Tibial nerve (tissue), 4 donors: ENCODE measurements at regions not wholly inside any gene's neighbourhood (a gene's known extent, or its start where the extent isn't known, plus 50 kb on each side); places are given as distances from the start of the nearest gene placed in this dataset.

Experiments used
- EP300 ChIP-seq, 2 donors: sonication (generic); formaldehyde crosslinking; IDR thresholded peaks; one replicate each; pipeline ENCODE4 v1.6.1; 2017; ENCODE audit warnings: antibody characterized with exemption in 2 of 2, mild to moderate bottlenecking in 1 of 2
- POLR2A ChIP-seq, 2 donors: fragments of 450-650 bp; IDR thresholded peaks; one replicate each; pipeline ENCODE4 v1.6.1; 2017; ENCODE audit warnings: antibody characterized with exemption in 2 of 2, mild to moderate bottlenecking in 2 of 2, moderate library complexity in 2 of 2
- TF ChIP-seq, protein P1 (sequence below), 5 experiments: fragments of 200-600 bp in 3 of 5; fragments of 450-650 bp in 2 of 5; sonication (generic) in 3 of 5; IDR thresholded peaks; one replicate each; pipeline ENCODE4 v1.5.1; 2016 to 2019; ENCODE audit warnings: antibody characterized with exemption in 5 of 5, mild to moderate bottlenecking in 3 of 5, moderate library complexity in 2 of 5

DNA sequence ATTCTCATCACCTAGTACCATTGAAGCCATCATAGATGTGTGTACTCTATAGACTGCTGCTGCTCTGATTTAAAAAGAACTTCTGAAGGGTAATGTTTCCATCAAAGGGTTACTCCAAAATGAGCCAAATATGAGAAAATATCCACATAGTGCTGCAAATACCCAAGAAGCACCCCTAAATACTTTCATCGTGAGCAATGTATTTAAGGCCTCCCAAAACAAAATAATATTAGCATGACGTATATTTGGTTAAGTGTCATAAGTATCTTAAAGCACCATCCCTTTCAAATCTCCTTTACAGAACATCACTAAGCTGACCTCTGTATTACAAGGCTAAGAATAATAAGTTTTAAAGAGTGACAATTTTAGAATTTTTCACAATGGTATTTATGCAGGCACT is 421.8 kb downstream of the MTRR start:
- TF ChIP-seq, protein P1, sequence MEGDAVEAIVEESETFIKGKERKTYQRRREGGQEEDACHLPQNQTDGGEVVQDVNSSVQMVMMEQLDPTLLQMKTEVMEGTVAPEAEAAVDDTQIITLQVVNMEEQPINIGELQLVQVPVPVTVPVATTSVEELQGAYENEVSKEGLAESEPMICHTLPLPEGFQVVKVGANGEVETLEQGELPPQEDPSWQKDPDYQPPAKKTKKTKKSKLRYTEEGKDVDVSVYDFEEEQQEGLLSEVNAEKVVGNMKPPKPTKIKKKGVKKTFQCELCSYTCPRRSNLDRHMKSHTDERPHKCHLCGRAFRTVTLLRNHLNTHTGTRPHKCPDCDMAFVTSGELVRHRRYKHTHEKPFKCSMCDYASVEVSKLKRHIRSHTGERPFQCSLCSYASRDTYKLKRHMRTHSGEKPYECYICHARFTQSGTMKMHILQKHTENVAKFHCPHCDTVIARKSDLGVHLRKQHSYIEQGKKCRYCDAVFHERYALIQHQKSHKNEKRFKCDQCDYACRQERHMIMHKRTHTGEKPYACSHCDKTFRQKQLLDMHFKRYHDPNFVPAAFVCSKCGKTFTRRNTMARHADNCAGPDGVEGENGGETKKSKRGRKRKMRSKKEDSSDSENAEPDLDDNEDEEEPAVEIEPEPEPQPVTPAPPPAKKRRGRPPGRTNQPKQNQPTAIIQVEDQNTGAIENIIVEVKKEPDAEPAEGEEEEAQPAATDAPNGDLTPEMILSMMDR (IDR thresholded peaks at IDR 0.05) = no peak
- TF ChIP-seq POLR2A (IDR thresholded peaks at IDR 0.05) (no peak), EP300 (IDR thresholded peaks at IDR 0.05) (no peak)
